ENCODE measurements at regions not wholly inside any gene's neighbourhood (a gene's known extent, or its start where the extent isn't known, plus 50 kb on each side); places are given as distances from the start of the nearest gene placed in this dataset.

- TF ChIP-seq CTCF (conservative IDR thresholded peaks at IDR 0.05; ENCODE audit: low read depth in 2 of 2): no peak
- TF ChIP-seq ETS1 (IDR thresholded peaks at IDR 0.05): no peak
- TF ChIP-seq REST (IDR thresholded peaks at IDR 0.05; ENCODE audit: unreplicated experiment): no peak
Measured at GRCh38 chr5:87868792-87869191, 399.9 kb downstream of the TMEM161B start (continued).

- H3K4me2 ChIP-seq: no peak overlapping the region
- Mint-ChIP-seq H3K4me3 (no peak overlapping the region), H3K27ac (no peak overlapping the region), H3K4me1 (0 out of 3 replicates have a peak, but pooled peaks cover 3% of the 10 kb centered on the region), H3K27me3 (ENCODE audit: insufficient read depth, low read depth, poor library complexity) (no peaks in the 10 kb centered on the region), H3K36me3 (ENCODE audit: low read depth) (no peaks in the 10 kb centered on the region), H3K9me3 (no peaks in the 10 kb centered on the region)
- TF ChIP-seq EZH2 (IDR thresholded peaks at IDR 0.05; ENCODE audit: low read depth, unreplicated experiment) (no peak), ZNF114 (CRISPR knock-in tag; IDR thresholded peaks at IDR 0.05) (no peak), CREB1 (CRISPR knock-in tag; IDR thresholded peaks at IDR 0.05; ENCODE audit: low read depth) (no peak)
- no peaks in the 10 kb centered on the region for H3K27me3 ChIP-seq (ENCODE audit: insufficient read depth)
- H3K36me3 ChIP-seq (ENCODE audit: insufficient read depth): no peaks in the 10 kb centered on the region
- no peak overlapping the region for H3K4me3 ChIP-seq
- H3K9me2 ChIP-seq (ENCODE audit: insufficient read depth): no peaks in the 10 kb centered on the region
- no peaks in the 10 kb centered on the region for H3F3A ChIP-seq (replicated peaks; ENCODE audit: low read depth)
- no peak overlapping the region for H3K27ac ChIP-seq (ENCODE audit: low read depth)
- no peak overlapping the region for H2AFZ ChIP-seq
- no peaks in the 10 kb centered on the region for H4K20me1 ChIP-seq (replicated peaks; ENCODE audit: insufficient read depth)
- ATAC-seq (no peak), DNase-seq (ENCODE audit: low spot score) (no peak)
- H3K79me2 ChIP-seq (replicated peaks; ENCODE audit: insufficient read depth): no peaks in the 10 kb centered on the region
- H3K4me1 ChIP-seq (ENCODE audit: insufficient read depth): peaks cover 3% of the 10 kb centered on the region
Measured at GRCh38 chr5:87867281-87867680, 401.4 kb downstream of the TMEM161B start.

GRCh38 chr5:87853541-87853940 lies 415.1 kb downstream of the TMEM161B start:
- H3K4me2 ChIP-seq: no peak overlapping the region
- H3K27me3 Mint-ChIP-seq (ENCODE audit: insufficient read depth, low read depth, poor library complexity): peaks cover 2% of the 10 kb centered on the region
- H3K36me3 Mint-ChIP-seq (ENCODE audit: low read depth): no peaks in the 10 kb centered on the region
- no peak overlapping the region for H2AFZ ChIP-seq
- ATAC-seq: no peak
- no peak overlapping the region for H3K4me3 ChIP-seq
- H3K4me1 Mint-ChIP-seq: peaks cover 6% of the 10 kb centered on the region; the same call in 1 of the 3 replicates
- H3K27ac ChIP-seq (ENCODE audit: low read depth): no peak overlapping the region
- no peak for DNase-seq (ENCODE audit: low spot score)
- H3K4me3 Mint-ChIP-seq: no peak overlapping the region
- H3K9me3 Mint-ChIP-seq: peaks cover 7% of the 10 kb centered on the region; the same call in 2 of the 3 replicates
- H3F3A ChIP-seq (replicated peaks; ENCODE audit: low read depth): no peaks in the 10 kb centered on the region
- H3K27me3 ChIP-seq (ENCODE audit: insufficient read depth): no peaks in the 10 kb centered on the region
- no peaks in the 10 kb centered on the region for H3K36me3 ChIP-seq (ENCODE audit: insufficient read depth)
- H3K9me2 ChIP-seq (ENCODE audit: insufficient read depth): no peaks in the 10 kb centered on the region
- H3K4me1 ChIP-seq (ENCODE audit: insufficient read depth): no peaks in the 10 kb centered on the region; the same call in 1 of the 2 replicates
- H3K79me2 ChIP-seq (replicated peaks; ENCODE audit: insufficient read depth): no peaks in the 10 kb centered on the region
- no peak overlapping the region for H3K27ac Mint-ChIP-seq
- H4K20me1 ChIP-seq (replicated peaks; ENCODE audit: insufficient read depth): no peaks in the 10 kb centered on the region
- TF ChIP-seq CTCF (conservative IDR thresholded peaks at IDR 0.05; ENCODE audit: low read depth in 2 of 2): no peak
- no peak for TF ChIP-seq STAT1 (IDR thresholded peaks at IDR 0.05; ENCODE audit: unreplicated experiment)
- TF ChIP-seq NANOG (IDR thresholded peaks at IDR 0.05; ENCODE audit: borderline replicate concordance): no peak

Data from GM23338 (cell line).